T-cell (primary cell): ENCODE measurements at regions not wholly inside any gene's neighbourhood (a gene's known extent, or its start where the extent isn't known, plus 50 kb on each side); places are given as distances from the start of the nearest gene placed in this dataset.
"Not testable (repeated sequence)": the region's sequence is repeated elsewhere in the genome, so short reads cannot be mapped to it uniquely, and the experiment has no call there.

ENCODE experiments used
- ATAC-seq, 4 experiments: fragments of 200-7000 bp in 3 of 4; fragments of 150-1000 bp in 1 of 4; cut with Tn5 transposase; replicated peaks in 1 of 4; 1 replicate in 3 of 4; 2 replicates in 1 of 4; pipeline ENCODE4 v1.10.0; 2021; ENCODE audit warnings: moderate library complexity in 3 of 4, mild to moderate bottlenecking in 2 of 4, moderate number of reproducible peaks in 1 of 4
- CTCF ChIA-PET, 2 donors: fragments of 300-600 bp; sonication (Branson Sonifier 250); formaldehyde crosslinking; loops; one replicate each; lab custom pipeline; 2022; ENCODE audit warnings: antibody characterized with exemption in 2 of 2; lab: Charles Lee
- POLR2A ChIA-PET, 2 donors: fragments of 300-600 bp; sonication (Branson Sonifier 250); formaldehyde crosslinking; loops; one replicate each; lab custom pipeline; 2022; ENCODE audit warnings: antibody characterized with exemption in 2 of 2; lab: Charles Lee
- DNase-seq, 35 experiments: peaks; one replicate each; pipeline versions ENCODE4 v3.0.0 to v3.0.0-alpha.2; 2013 to 2023
- H3K27ac ChIP-seq: one replicate; pipeline ENCODE4 v1.5.1; 2013; ENCODE audit warnings: low read length
- H3K27me3 ChIP-seq, 2 experiments: replicated peaks in 1 of 2; 1 replicate in 1 of 2; 2 replicates in 1 of 2; pipeline versions ENCODE4 v1.6.1 to v1.7.0; 2013; ENCODE audit warnings: low read length in 1 of 2, mixed read lengths in 1 of 2; ENCODE audit not compliant: control insufficient read depth in 2 of 2, insufficient read depth in 2 of 2; ENCODE audit errors: extremely low read depth in 1 of 2
- H3K36me3 ChIP-seq, 2 donors: 1 replicate in 1 of 2; 2 replicates in 1 of 2; pipeline versions ENCODE4 v1.6.1 to v1.7.0; 2013; ENCODE audit warnings: low read length in 1 of 2; ENCODE audit not compliant: control insufficient read depth in 2 of 2, insufficient read depth in 1 of 2; ENCODE audit errors: extremely low read depth in 1 of 2
- H3K4me1 ChIP-seq, 2 experiments: 1 replicate in 1 of 2; 2 replicates in 1 of 2; pipeline versions ENCODE4 v1.6.1 to v1.7.0; 2013; ENCODE audit warnings: low read length in 2 of 2, mixed read lengths in 1 of 2; ENCODE audit not compliant: insufficient read depth in 2 of 2, control insufficient read depth in 1 of 2; ENCODE audit errors: extremely low read depth in 1 of 2
- H3K4me3 ChIP-seq, 2 donors: 1 replicate in 1 of 2; 2 replicates in 1 of 2; pipeline versions ENCODE4 v1.5.1 to v1.7.0; 2013; ENCODE audit warnings: mild to moderate bottlenecking in 2 of 2, low read length in 1 of 2, moderate library complexity in 1 of 2; ENCODE audit not compliant: control insufficient read depth in 1 of 2; ENCODE audit errors: extremely low read depth in 1 of 2
- H3K9me3 ChIP-seq: 2 replicates; pipeline ENCODE4 v1.7.0; 2013
- H3K27ac Mint-ChIP-seq, 2 donors: one replicate each; pipeline ENCODE4 v1.8.0; 2020 to 2021; ENCODE audit warnings: mild to moderate bottlenecking in 2 of 2, mixed read lengths in 2 of 2
- H3K27me3 Mint-ChIP-seq, 2 donors: one replicate each; pipeline ENCODE4 v1.8.0; 2021 to 2022; ENCODE audit warnings: mixed read lengths in 2 of 2
- H3K36me3 Mint-ChIP-seq: one replicate; pipeline ENCODE4 v1.8.0; 2021; ENCODE audit warnings: mixed read lengths
- H3K4me1 Mint-ChIP-seq, 3 donors: one replicate each; pipeline ENCODE4 v1.8.0; 2020 to 2022; ENCODE audit warnings: mixed read lengths in 3 of 3, mild to moderate bottlenecking in 1 of 3
- H3K4me3 Mint-ChIP-seq, 3 donors: one replicate each; pipeline ENCODE4 v1.8.0; 2020 to 2022; ENCODE audit warnings: mild to moderate bottlenecking in 3 of 3, mixed read lengths in 3 of 3, moderate library complexity in 3 of 3
- H3K9me3 Mint-ChIP-seq, 3 donors: one replicate each; pipeline ENCODE4 v1.8.0; 2020 to 2022; ENCODE audit warnings: mixed read lengths in 3 of 3
- WGBS: methylation state at CpG from one replicate; pipeline ENCODE4 v1.1.5; 2013; ENCODE audit warnings: missing lambda C conversion rate; ENCODE audit not compliant: insufficient coverage; 5-methylcytosine and 5-hydroxymethylcytosine counted together

DNA sequence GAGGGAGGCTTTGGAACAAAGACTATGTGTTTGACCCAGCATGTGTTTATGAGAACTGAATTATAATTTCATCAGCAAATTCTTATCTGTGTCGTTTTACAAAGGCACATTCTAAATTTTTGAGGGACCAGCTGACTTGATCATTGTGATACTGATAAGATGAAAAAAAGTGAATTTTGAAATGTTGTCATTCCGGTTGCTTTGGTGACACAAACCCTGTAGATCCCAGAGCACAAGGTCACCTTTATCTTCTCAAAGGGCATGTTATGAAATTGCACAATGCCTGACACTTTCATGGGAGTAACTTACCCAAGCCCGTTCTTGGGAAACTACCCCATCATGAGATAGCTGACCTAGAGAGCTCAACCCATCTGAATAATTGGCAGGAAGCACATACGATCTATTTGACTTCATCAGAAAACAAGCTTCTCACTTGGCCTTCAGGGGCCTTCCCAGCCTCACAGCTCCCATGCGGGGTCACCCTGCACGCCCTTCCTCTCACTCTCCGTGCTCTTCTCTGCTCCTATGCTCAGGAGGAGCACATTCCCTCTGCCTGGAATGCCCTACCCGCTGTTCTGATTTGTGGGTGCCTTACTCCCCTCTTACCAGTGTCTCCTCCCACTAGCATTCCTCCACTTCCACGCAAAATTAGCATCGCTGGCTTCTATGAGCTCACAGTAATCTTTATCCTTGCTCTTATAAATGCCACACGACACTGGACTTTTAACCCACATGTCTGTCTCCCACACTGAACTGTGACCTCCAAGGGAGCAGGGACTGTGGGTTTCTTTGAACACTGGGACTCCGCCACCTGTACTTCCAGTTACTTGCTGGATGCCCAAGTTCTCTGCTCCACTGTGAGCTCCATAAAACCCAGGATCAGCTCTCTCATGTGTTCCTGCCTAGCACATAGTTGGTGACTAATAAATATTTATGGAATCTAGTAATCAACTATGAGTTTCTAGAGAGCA, 555.8 kb upstream of the ID2 start:
- Histone ChIP-seq H3K27ac (no peak overlapping the region), H3K27me3 (no peaks in the 10 kb centered on the region), H3K4me1 (no peaks in the 10 kb centered on the region), H3K36me3 (no peaks in the 10 kb centered on the region), H3K9me3 (no peaks in the 10 kb centered on the region), H3K4me3 (no peak overlapping the region)
- ATAC-seq = no peak
- Mint-ChIP-seq H3K4me3 (no peak overlapping the region), H3K36me3 (peaks cover 3% of the 10 kb centered on the region), H3K27ac (no peak overlapping the region), H3K27me3 (no peaks in the 10 kb centered on the region), H3K4me1 (no peaks in the 10 kb centered on the region), H3K9me3 (peaks cover 0 to 9% (median 0%) of the 10 kb centered on the region in 3 donors)
- ChIA-PET CTCF (no interaction called here), POLR2A (no interaction called here)
- WGBS = 95% methylated on average over 10 of the region's 12 CpGs
- DNase-seq = no peak

DNA sequence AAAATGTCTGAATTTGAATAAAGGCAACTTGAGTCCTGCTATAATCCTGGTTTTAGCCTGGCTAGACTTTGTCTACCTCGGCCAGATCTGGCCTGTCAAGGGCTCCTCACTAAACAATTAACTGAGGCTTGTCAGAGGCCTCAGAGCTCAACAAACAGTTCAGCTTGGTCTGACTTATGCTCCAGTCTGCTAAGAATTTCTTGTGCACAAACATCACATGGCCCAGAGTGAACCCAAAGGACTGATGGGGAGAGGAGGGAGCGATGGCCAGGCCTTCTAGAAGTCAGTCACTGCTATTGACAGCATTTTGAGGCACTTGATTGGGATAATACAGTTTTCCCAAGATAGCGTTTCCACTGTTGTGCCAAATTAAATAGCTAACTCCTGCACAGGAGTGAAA, 555.1 kb upstream of the ID2 start:
- H3K4me1 ChIP-seq = no peaks in the 10 kb centered on the region
- no peak for ATAC-seq
- DNase-seq = no peak
- H3K9me3 ChIP-seq = no peaks in the 10 kb centered on the region
- no peak overlapping the region for H3K27ac ChIP-seq
- Mint-ChIP-seq H3K9me3 (peaks cover 0 to 9% (median 0%) of the 10 kb centered on the region in 3 donors), H3K27ac (no peak overlapping the region), H3K4me3 (no peak overlapping the region), H3K4me1 (no peaks in the 10 kb centered on the region), H3K27me3 (no peaks in the 10 kb centered on the region), H3K36me3 (peaks cover 2% of the 10 kb centered on the region)
- H3K4me3 ChIP-seq = no peak overlapping the region
- CTCF ChIA-PET = no interaction called here
- no peaks in the 10 kb centered on the region for H3K36me3 ChIP-seq
- 87% methylated on average over 3 of the region's 3 CpGs for WGBS
- POLR2A ChIA-PET = no interaction called here
- no peaks in the 10 kb centered on the region for H3K27me3 ChIP-seq

GRCh38 chr2:8131423-8131822, 550.4 kb upstream of the ID2 start:
- H3K36me3 Mint-ChIP-seq, H3K36me3 ChIP-seq, H3K27me3 Mint-ChIP-seq, ATAC-seq, CTCF ChIA-PET, H3K4me1 Mint-ChIP-seq, H3K4me3 Mint-ChIP-seq, DNase-seq, H3K9me3 ChIP-seq, H3K4me1 ChIP-seq, H3K9me3 Mint-ChIP-seq, H3K27ac ChIP-seq, H3K4me3 ChIP-seq, H3K27me3 ChIP-seq, POLR2A ChIA-PET, H3K27ac Mint-ChIP-seq: not testable (repeated sequence)
- WGBS = no CpG with 5 or more reads among the region's 5 CpGs

DNA sequence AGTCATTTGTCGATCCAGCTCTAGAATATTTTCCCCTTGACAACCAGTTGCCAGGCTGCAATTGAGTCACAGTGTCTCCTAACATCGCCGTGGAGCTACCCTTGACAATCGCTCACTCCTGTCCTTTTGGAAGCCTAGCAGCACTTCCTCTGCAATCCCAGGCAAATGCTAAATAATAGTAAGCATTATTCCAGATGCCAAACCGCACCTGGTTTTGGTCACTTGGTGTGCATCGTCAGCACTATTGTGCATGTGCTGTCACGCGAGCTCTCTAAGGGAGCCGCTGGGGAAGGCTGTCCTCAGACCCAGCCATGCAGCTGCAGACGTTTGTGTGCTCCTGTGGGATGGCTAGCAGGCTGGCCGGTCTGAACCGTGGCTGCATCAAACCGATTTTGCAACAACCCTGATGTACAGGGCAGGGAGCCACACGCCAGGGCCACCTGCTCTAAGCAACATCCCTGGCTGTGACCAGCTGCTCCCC, 549.5 kb upstream of the ID2 start:
- H3K27ac Mint-ChIP-seq = no peak overlapping the region
- H3K9me3 Mint-ChIP-seq = peaks cover 0 to 9% (median 0%) of the 10 kb centered on the region in 3 donors
- Histone ChIP-seq H3K27ac (no peak overlapping the region), H3K9me3 (no peaks in the 10 kb centered on the region), H3K4me3 (no peak overlapping the region), H3K4me1 (no peaks in the 10 kb centered on the region), H3K27me3 (no peaks in the 10 kb centered on the region), H3K36me3 (no peaks in the 10 kb centered on the region)
- POLR2A ChIA-PET = no interaction called here
- no peaks in the 10 kb centered on the region for H3K36me3 Mint-ChIP-seq
- no peak for ATAC-seq
- no peak for DNase-seq
- no peak overlapping the region for H3K4me3 Mint-ChIP-seq
- H3K27me3 Mint-ChIP-seq = no peaks in the 10 kb centered on the region
- 95% methylated on average over 12 of the region's 14 CpGs for WGBS
- CTCF ChIA-PET = no interaction called here
- peaks cover 0 to 3% (median 0%) of the 10 kb centered on the region in 3 donors for H3K4me1 Mint-ChIP-seq

GRCh38 chr2:8132879-8133278, 549.0 kb upstream of the ID2 start:
- POLR2A ChIA-PET = no interaction called here
- H3K4me1 ChIP-seq = no peaks in the 10 kb centered on the region

DNA sequence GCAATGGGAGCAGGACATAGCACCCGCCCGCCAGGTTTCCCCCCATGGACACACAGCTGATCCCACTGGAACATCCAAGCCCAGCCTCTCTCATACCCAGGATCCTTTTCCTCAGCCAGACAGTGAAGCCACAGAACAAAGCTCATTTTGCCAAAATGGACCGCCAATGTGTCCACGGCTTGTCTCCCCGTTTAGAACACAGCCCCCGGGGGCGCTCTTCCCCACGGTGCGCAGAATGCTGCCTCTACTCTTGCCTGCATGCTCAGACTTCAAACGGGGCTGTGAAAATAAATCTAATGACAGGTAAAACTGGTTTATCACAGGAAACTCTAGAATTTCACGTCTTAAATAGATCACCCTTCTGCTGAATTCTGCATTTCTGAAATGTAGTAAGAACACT, 548.5 kb upstream of the ID2 start:
- DNase-seq = no peak
- H3K4me1 Mint-ChIP-seq = peaks cover 0 to 3% (median 0%) of the 10 kb centered on the region in 3 donors
- 100% methylated on average over 6 of the region's 11 CpGs for WGBS
- no peak overlapping the region for H3K4me3 Mint-ChIP-seq
- H3K4me3 ChIP-seq = no peak overlapping the region
- H3K27ac ChIP-seq = no peak overlapping the region
- no peaks in the 10 kb centered on the region for H3K4me1 ChIP-seq
- H3K9me3 ChIP-seq = no peaks in the 10 kb centered on the region
- peaks cover 0 to 8% (median 0%) of the 10 kb centered on the region in 3 donors for H3K9me3 Mint-ChIP-seq
- no peak for ATAC-seq
- H3K36me3 Mint-ChIP-seq = no peaks in the 10 kb centered on the region
- ChIA-PET POLR2A (no interaction called here), CTCF (interaction anchor here in 1 of 2 donors (0.6 kb wide), 1 partner anchor 15 kb away, joined by 3 read pairs; no protein-coding TSS in a partner anchor)
- no peak overlapping the region for H3K27ac Mint-ChIP-seq
- no peaks in the 10 kb centered on the region for H3K36me3 ChIP-seq
- no peaks in the 10 kb centered on the region for H3K27me3 Mint-ChIP-seq
- no peaks in the 10 kb centered on the region for H3K27me3 ChIP-seq

More at GRCh38 chr2:8132879-8133278, 549.0 kb upstream of the ID2 start:
- Mint-ChIP-seq H3K27ac (no peak overlapping the region), H3K9me3 (peaks cover 0 to 9% (median 0%) of the 10 kb centered on the region in 3 donors), H3K36me3 (no peaks in the 10 kb centered on the region), H3K4me1 (peaks cover 0 to 3% (median 0%) of the 10 kb centered on the region in 3 donors), H3K27me3 (no peaks in the 10 kb centered on the region), H3K4me3 (no peak overlapping the region)
- DNase-seq (no peak), ATAC-seq (no peak)
- Histone ChIP-seq H3K27me3 (no peaks in the 10 kb centered on the region), H3K36me3 (no peaks in the 10 kb centered on the region), H3K9me3 (no peaks in the 10 kb centered on the region), H3K4me3 (no peak overlapping the region), H3K27ac (no peak overlapping the region)
- WGBS = no CpG with 5 or more reads among the region's 9 CpGs
- CTCF ChIA-PET = interaction anchor here in 1 of 2 donors (0.6 kb wide), 1 partner anchor 14 kb away, joined by 3 read pairs; no protein-coding TSS in a partner anchor
